ENCODE measurements at regions not wholly inside any gene's neighbourhood (a gene's known extent, or its start where the extent isn't known, plus 50 kb on each side); places are given as distances from the start of the nearest gene placed in this dataset.

DNA sequence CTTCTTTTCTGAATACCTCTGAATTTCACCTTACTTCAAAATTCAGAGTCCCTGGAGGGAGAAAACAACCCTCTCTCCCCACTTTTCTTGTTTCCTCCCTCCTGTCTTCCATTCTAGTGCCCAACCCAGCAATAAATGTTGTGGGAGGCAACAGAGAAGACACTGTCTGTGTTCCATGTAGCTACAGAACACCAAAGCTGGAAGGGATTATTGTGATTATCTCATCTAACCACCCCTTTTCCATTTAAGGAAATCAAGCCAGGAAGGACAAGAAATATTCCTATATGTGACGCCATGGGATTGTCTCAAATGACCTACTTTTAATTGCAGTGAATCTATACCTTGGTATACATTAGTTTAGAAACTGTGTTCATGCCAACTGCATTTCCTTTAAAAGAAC is 476.6 kb upstream of the TNC start:
- TF ChIP-seq, protein P1, sequence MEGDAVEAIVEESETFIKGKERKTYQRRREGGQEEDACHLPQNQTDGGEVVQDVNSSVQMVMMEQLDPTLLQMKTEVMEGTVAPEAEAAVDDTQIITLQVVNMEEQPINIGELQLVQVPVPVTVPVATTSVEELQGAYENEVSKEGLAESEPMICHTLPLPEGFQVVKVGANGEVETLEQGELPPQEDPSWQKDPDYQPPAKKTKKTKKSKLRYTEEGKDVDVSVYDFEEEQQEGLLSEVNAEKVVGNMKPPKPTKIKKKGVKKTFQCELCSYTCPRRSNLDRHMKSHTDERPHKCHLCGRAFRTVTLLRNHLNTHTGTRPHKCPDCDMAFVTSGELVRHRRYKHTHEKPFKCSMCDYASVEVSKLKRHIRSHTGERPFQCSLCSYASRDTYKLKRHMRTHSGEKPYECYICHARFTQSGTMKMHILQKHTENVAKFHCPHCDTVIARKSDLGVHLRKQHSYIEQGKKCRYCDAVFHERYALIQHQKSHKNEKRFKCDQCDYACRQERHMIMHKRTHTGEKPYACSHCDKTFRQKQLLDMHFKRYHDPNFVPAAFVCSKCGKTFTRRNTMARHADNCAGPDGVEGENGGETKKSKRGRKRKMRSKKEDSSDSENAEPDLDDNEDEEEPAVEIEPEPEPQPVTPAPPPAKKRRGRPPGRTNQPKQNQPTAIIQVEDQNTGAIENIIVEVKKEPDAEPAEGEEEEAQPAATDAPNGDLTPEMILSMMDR (optimal IDR thresholded peaks at IDR 0.05 in 1 of 3, IDR thresholded peaks at IDR 0.05 in 1 of 3, conservative IDR thresholded peaks at IDR 0.05 in 1 of 3; ENCODE audit: extremely low read depth in 1 of 3, insufficient read depth in 2 of 3, low read length in 3 of 3): no peak
- TF ChIP-seq EZH2 (IDR thresholded peaks at IDR 0.05; ENCODE audit: low read length): no peak
